IgD-negative memory B cell (primary cell): ENCODE measurements at regions not wholly inside any gene's neighbourhood (a gene's known extent, or its start where the extent isn't known, plus 50 kb on each side); places are given as distances from the start of the nearest gene placed in this dataset.
A peak's percentile ranks its signal among the peaks of the same experiment; 100 is the strongest.

Source experiments
- H3K27ac Mint-ChIP-seq, 3 donors: one replicate each; pipeline ENCODE4 v1.8.0; 2020 to 2022; ENCODE audit warnings: mild to moderate bottlenecking in 3 of 3, mixed read lengths in 3 of 3, moderate library complexity in 1 of 3
- H3K27me3 Mint-ChIP-seq: one replicate; pipeline ENCODE4 v1.8.0; 2021; ENCODE audit warnings: mixed read lengths
- H3K36me3 Mint-ChIP-seq: one replicate; pipeline ENCODE4 v1.8.0; 2020; ENCODE audit warnings: mild to moderate bottlenecking, mixed read lengths
- H3K4me1 Mint-ChIP-seq, 3 donors: one replicate each; pipeline ENCODE4 v1.8.0; 2020 to 2022; ENCODE audit warnings: mixed read lengths in 3 of 3, mild to moderate bottlenecking in 1 of 3
- H3K4me3 Mint-ChIP-seq, 4 donors: one replicate each; pipeline ENCODE4 v1.8.0; 2020 to 2022; ENCODE audit warnings: mild to moderate bottlenecking in 4 of 4, mixed read lengths in 4 of 4, moderate library complexity in 3 of 4
- H3K9me3 Mint-ChIP-seq, 3 donors: one replicate each; pipeline ENCODE4 v1.8.0; 2020 to 2021; ENCODE audit warnings: mixed read lengths in 3 of 3, mild to moderate bottlenecking in 1 of 3

DNA sequence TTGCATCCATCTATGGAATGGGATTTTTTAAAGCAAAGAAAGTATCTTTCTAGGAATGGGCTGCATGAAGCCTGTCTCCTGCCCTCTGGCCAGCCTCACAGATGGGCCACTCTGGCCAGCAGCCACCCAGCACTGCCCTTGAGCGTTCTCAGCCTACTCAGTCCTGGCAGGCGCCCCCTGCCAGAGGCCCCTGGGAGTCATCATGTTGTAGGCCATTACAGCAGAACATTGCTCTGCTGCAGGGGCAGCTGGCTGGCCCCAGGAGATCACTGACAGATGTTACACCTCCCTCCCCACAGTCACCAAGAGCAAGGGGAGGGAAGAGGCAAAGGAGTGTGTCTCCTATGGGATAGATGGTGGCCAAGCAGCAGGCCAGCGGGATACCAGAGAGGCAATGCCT lies 363.7 kb downstream of the NXPE2 start:
- peaks cover 5% of the 10 kb centered on the region for H3K27me3 Mint-ChIP-seq
- H3K4me3 Mint-ChIP-seq, result no peak overlapping the region
- no peaks in the 10 kb centered on the region for H3K36me3 Mint-ChIP-seq
- H3K27ac Mint-ChIP-seq, result no peak overlapping the region
- no peaks in the 10 kb centered on the region for H3K4me1 Mint-ChIP-seq
- peaks cover 0 to 3% (median 0%) of the 10 kb centered on the region in 3 donors for H3K9me3 Mint-ChIP-seq

DNA sequence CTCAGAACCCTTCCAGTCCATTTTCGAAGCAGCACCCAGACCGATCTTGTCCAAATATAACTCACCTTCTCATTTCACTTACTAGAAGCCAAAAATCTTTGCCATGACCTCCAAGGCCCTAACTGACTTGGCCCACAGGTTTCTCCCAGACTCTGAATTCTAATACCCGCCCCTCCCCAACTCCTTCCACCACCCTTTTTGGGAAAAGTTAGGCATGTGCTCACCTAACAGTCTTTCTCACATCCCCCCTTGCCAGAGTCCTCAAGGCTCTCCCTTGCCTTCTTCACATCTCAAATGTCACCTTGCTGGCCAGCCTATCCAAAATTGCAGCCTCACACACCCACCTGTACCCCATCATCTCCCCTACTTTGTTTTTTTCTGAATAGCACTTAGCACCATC lies 369.3 kb downstream of the NXPE2 start:
- H3K36me3 Mint-ChIP-seq, result no peaks in the 10 kb centered on the region
- no peaks in the 10 kb centered on the region for H3K4me1 Mint-ChIP-seq
- H3K27ac Mint-ChIP-seq, result no peak overlapping the region
- H3K4me3 Mint-ChIP-seq, result peak overlapping the region in 1 of 4 donors; percentile 39
- peaks cover 10% of the 10 kb centered on the region for H3K27me3 Mint-ChIP-seq
- peaks cover 0 to 2% (median 0%) of the 10 kb centered on the region in 3 donors for H3K9me3 Mint-ChIP-seq

DNA sequence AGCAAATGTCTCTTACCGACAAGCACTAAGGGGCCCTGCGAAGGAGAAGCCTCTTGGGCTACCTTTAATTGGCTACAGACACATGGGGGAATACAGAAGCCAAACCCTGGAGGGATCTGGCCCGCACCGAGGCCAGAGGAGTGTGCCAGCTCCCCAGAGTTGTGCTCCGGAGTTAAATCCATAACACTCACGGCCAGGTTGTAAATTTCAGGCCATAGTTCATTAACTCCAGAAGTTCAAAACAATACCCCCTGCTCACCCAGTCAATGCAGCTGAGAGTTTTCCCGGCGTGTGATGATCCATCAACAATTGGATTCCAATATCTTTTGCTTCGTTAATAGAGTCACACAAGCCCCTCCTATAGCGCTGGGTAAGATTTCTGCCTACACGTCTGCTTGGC lies 371.5 kb downstream of the NXPE2 start:
- peaks cover 6% of the 10 kb centered on the region for H3K27me3 Mint-ChIP-seq
- H3K4me1 Mint-ChIP-seq, result no peaks in the 10 kb centered on the region
- H3K36me3 Mint-ChIP-seq, result no peaks in the 10 kb centered on the region
- H3K9me3 Mint-ChIP-seq, result peaks cover 0 to 2% (median 0%) of the 10 kb centered on the region in 3 donors
- H3K4me3 Mint-ChIP-seq, result no peak overlapping the region
- H3K27ac Mint-ChIP-seq, result no peak overlapping the region

DNA sequence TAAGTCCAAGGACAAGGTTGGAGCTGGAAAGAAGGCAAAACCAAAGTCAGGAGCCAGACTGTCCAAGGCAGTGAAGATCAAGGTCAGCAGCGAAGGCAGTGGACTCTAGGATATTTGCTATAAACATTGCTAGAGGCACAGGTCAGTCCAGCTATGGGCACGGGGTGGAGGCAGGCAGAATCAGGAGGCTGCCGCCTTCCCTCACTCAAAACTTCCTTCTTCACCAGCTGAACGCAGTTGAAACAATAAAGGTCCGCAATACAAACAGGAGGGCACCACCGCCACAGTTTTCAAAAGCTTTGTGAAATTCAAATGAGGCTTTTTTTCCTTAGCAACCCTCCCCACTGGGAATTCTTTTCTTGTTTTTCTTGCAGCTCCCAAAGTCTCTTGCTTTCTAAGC lies 372.4 kb downstream of the NXPE2 start:
- peaks cover 6% of the 10 kb centered on the region for H3K27me3 Mint-ChIP-seq
- H3K36me3 Mint-ChIP-seq, result no peaks in the 10 kb centered on the region
- H3K9me3 Mint-ChIP-seq, result peaks cover 0 to 2% (median 0%) of the 10 kb centered on the region in 3 donors
- no peak overlapping the region for H3K4me3 Mint-ChIP-seq
- no peak overlapping the region for H3K27ac Mint-ChIP-seq
- H3K4me1 Mint-ChIP-seq, result no peaks in the 10 kb centered on the region

DNA sequence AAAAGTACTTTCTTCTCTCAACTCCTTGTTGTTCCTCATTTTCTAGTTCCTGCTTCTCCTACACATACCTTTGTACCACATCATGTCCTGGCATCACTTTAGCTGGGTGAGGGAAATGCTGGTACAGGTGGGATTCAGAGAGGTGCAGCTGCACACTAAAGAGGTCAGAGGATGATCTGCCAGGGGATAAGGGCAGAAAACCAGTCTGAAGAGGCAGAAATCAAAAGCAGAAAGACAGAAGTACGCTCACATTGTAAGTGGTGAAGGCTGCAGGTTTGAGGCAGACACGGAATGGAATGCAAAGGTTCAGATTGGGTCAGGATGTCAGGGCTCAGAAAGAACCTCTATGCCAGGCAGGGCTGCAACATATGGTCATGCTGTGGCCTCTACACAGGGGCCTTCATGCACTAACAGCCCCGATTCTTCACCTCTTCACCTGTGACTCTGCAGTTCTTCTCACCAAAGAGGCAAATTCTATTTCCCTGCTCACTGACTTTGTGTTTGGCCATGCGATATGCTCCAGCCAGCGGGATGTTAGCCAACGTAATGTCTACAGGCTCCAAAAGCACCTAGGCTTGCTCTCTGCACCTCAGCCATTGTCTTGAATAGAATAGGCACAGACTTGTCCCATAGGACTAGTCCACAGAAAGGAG lies 373.7 kb downstream of the NXPE2 start:
- H3K9me3 Mint-ChIP-seq, result peaks cover 7 to 10% (median 7%) of the 10 kb centered on the region in 3 donors
- no peaks in the 10 kb centered on the region for H3K36me3 Mint-ChIP-seq
- no peak overlapping the region for H3K27ac Mint-ChIP-seq
- H3K4me1 Mint-ChIP-seq, result no peaks in the 10 kb centered on the region
- peaks cover 6% of the 10 kb centered on the region for H3K27me3 Mint-ChIP-seq
- no peak overlapping the region for H3K4me3 Mint-ChIP-seq

DNA sequence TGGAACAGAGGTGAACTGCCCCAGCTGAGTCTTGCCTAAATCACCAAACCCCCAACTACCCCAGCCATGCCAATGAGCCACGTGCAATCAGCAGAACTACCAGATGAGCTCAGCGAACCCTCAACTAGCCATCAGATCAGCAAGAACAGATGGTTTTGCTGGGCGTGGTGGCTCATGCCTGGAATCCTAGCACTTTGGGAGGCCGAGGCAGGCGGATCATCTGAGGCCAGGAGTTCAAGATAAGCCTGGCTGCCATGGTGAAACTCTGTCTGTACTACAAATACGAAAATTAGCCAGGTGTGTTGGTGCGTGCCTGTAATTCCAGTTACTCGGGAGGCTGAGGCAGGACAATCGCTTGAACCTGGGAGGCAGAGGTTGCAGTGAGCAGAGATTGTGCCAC lies 374.3 kb downstream of the NXPE2 start:
- Mint-ChIP-seq H3K36me3 (no peaks in the 10 kb centered on the region), H3K27ac (no peak overlapping the region), H3K4me3 (no peak overlapping the region), H3K9me3 (peaks cover 7 to 11% (median 10%) of the 10 kb centered on the region in 3 donors), H3K27me3 (peaks cover 6% of the 10 kb centered on the region), H3K4me1 (no peaks in the 10 kb centered on the region)

DNA sequence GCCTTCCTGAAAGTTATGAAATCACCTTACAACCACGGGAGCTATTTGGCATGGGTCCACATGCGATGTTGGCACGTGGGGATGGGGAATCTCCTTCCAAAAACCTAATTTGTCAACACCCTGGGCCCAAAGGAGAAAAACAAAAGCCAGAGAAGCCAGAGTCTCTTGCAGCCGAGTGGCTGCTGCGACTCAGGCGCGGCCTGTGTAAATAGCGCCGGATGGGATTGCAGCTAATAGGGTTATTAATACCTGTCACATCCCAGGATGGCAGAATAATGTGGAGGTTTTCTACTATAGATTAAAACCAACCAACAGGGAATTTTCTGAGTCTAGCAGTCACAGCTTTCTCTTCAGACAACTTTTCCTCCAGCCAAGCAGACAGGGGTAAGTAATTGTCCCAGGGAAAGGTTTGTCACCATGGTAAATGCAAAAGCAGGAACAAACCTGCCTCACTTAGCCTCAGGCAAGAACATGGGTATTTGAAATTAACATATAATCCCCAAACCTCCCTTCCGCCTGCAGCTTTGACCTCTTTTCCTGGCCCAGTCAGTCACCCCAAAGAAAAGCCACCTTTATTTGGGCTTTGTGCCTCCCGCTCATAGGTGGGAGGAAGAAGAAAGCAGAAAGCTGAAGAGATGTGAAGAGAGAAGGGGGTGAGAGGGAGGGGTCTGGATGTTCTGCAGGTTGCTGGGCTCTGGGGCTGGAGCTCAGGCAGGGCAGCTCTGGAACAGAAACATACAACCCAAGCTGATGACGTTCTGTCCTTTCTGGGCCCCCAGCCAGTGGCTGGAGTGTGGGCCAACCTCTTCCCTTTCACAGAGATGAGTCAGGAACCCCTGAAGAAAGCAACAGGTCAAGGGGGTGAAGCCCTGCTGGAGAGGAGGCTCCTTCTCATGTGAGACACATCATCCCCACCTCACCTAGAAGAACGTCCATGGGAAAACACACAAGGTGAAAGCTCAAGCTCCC lies 376.5 kb downstream of the NXPE2 start:
- no peak overlapping the region for H3K27ac Mint-ChIP-seq
- H3K9me3 Mint-ChIP-seq, result peaks cover 7 to 11% (median 9%) of the 10 kb centered on the region in 3 donors
- no peaks in the 10 kb centered on the region for H3K36me3 Mint-ChIP-seq
- peaks cover 1% of the 10 kb centered on the region for H3K27me3 Mint-ChIP-seq
- H3K4me3 Mint-ChIP-seq, result no peak overlapping the region
- no peaks in the 10 kb centered on the region for H3K4me1 Mint-ChIP-seq

DNA sequence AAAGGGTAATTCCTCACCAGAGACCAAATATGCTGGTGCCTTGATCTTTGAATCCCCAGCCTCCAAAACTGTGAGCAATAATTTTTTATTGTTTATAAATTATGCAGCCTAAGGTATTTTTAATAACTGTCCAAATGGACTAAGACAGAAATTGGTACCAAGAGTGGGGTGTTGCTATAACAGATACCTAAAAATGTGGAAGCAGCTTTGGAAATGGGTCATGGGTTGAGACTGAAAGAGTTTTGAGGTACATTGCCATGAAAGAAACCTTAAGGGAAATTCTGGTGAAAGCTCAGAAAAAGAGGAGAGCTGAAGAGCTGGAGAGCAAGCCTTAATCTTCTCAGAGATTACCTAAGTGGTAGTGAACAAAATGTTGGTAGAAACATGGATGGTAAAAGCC lies 378.2 kb downstream of the NXPE2 start:
- Mint-ChIP-seq H3K36me3 (no peaks in the 10 kb centered on the region), H3K27ac (no peak overlapping the region), H3K9me3 (peaks cover 7 to 11% (median 9%) of the 10 kb centered on the region in 3 donors), H3K4me1 (no peaks in the 10 kb centered on the region), H3K4me3 (no peak overlapping the region), H3K27me3 (peaks cover 2% of the 10 kb centered on the region)

DNA sequence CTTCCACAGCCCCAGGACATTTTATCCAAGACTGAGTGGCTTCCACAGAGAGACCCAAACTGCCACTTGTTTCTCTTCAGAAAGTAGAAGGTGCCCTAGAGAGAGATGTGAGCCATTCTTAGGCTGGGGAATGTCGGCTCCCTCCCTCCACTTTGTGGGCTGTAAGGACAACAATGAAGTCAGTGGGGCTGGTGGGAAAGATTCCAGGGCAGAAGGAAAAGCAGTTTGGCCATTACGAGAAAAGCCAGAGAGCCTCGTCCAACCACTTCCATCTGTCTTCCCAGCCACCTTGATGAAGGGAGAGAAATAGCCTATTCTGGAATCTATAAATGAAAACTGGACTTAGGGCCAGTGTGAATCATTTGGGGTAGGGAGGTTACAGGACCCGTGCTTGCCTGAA lies 382.5 kb downstream of the NXPE2 start:
- no peak overlapping the region for H3K27ac Mint-ChIP-seq
- H3K4me3 Mint-ChIP-seq, result peak overlapping the region in 1 of 4 donors; percentile 30

DNA sequence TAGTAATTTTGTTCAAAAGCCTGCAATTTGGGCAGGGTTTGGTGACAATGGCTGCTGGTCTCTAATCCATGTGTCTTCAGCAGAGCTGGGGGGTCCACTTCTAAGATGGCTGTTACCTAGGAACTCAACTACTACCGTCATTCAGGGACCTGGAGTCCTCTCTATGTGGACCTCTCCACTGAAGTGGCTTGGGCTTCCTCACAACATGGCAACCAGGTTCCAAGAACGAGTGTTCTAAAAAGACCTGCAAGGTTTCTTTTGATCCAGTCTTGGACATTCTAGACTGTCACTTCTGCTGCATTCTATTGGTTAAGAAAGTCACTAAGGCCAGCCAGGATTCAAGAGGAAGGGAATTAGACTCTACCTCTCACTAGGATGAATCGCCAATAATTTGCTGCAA lies 387.0 kb downstream of the NXPE2 start:
- H3K4me3 Mint-ChIP-seq, result no peak overlapping the region
- H3K36me3 Mint-ChIP-seq, result no peaks in the 10 kb centered on the region
- peaks cover 0 to 3% (median 0%) of the 10 kb centered on the region in 3 donors for H3K9me3 Mint-ChIP-seq
- no peak overlapping the region for H3K27ac Mint-ChIP-seq
- H3K27me3 Mint-ChIP-seq, result peaks cover 3% of the 10 kb centered on the region
- H3K4me1 Mint-ChIP-seq, result no peaks in the 10 kb centered on the region

More for the DNA sequence above, 382.5 kb downstream of the NXPE2 start:
- H3K4me1 Mint-ChIP-seq, result no peaks in the 10 kb centered on the region
- no peaks in the 10 kb centered on the region for H3K36me3 Mint-ChIP-seq
- H3K27me3 Mint-ChIP-seq, result peaks cover 2% of the 10 kb centered on the region
- peaks cover 7 to 11% (median 9%) of the 10 kb centered on the region in 3 donors for H3K9me3 Mint-ChIP-seq

DNA sequence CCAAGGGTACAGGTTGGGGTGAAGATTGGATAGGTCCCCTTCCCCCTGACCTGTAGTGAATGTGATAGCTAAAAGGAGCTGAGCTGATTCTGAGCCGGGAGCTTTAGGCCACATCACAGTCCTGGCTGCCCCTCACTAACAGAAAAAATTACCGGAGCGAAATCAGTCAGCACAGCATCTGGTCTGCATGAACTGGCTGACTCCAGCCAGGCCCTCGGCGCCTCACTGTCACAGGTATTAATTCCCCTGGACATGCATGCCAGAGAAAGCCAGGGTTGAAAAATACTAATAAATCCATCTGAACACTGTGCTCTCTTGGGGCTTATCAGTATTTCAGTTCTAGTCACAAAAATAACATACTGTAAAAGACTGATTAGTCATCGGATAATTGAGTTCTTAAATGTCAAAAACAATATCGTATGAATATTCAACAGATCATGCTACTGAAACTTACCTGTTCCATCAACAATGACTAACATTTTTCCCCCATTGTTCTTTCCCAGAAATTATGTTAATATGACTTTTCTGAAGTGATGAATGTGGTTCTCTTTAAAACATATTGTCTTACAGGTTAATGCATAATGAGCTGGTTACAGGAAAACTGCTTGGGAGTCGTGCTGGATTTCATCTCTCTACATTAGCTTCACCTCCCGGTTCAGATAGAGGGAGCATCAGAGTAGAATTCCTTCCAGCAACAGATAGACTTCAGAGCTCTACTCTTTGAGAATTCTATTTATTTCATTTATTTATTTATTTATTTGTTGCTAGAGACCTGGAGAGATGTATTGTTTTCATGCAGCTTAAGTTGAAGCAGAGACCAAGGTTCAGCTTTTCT lies 387.7 kb downstream of the NXPE2 start:
- Mint-ChIP-seq H3K27me3 (peaks cover 1% of the 10 kb centered on the region), H3K36me3 (no peaks in the 10 kb centered on the region), H3K4me1 (no peaks in the 10 kb centered on the region), H3K4me3 (no peak overlapping the region), H3K27ac (no peak overlapping the region), H3K9me3 (peaks cover 0 to 3% (median 0%) of the 10 kb centered on the region in 3 donors)

DNA sequence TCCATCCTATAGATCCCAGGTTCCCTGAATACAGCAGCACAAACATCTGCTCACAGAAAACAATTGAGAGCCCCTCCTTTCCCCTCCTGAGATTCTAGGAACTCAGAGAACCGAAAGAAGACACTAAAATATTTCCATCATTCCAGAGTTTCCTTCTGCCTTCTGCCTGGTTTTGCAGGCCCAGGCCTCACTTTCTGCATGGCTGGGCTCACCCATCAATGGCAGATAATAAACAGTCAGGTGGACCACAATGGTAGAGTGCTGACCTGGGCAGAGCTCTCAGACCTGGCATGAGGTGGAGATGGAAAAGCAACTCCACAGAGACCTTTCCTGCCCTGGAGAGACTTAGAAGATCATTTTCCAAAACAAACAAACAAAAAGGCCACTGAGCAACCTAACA lies 389.1 kb downstream of the NXPE2 start:
- Mint-ChIP-seq H3K36me3 (no peaks in the 10 kb centered on the region), H3K4me1 (no peaks in the 10 kb centered on the region), H3K27me3 (peaks cover 1% of the 10 kb centered on the region), H3K9me3 (peaks cover 0 to 3% (median 0%) of the 10 kb centered on the region in 3 donors), H3K27ac (no peak overlapping the region), H3K4me3 (peak overlapping the region in 1 of 4 donors; percentile 63)

DNA sequence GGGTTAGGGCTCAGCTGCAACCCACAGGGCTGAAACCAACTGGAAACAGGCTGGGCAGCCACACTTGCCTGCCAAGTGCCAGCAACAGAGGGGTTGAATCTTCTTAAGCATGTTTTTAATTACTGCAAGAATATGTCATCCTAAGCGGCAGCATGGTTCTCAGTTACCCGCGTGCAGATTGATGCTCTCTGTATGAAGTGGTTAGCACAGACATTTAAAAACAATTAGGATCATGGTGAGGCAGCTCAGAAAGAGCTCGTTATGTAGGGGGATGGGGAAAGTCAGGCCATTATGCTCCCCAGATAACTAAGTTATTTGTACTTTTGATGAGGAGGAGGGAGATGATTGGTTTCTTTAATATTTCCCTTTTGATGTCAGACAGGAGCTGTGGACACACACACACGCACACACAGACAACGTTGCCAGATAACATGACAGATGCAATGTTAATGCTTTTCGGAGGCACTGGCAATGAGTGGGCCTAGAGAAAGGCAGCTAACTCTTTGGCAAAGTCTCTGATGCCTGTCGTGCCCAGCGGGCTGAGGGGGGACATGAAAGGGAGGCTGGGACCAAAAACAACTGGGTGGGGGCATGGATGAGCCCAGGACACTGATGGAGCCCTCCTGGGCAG lies 389.7 kb downstream of the NXPE2 start:
- Mint-ChIP-seq H3K27me3 (peaks cover 1% of the 10 kb centered on the region), H3K9me3 (peaks cover 0 to 3% (median 0%) of the 10 kb centered on the region in 3 donors), H3K4me3 (no peak overlapping the region), H3K36me3 (no peaks in the 10 kb centered on the region), H3K27ac (no peak overlapping the region), H3K4me1 (no peaks in the 10 kb centered on the region)

DNA sequence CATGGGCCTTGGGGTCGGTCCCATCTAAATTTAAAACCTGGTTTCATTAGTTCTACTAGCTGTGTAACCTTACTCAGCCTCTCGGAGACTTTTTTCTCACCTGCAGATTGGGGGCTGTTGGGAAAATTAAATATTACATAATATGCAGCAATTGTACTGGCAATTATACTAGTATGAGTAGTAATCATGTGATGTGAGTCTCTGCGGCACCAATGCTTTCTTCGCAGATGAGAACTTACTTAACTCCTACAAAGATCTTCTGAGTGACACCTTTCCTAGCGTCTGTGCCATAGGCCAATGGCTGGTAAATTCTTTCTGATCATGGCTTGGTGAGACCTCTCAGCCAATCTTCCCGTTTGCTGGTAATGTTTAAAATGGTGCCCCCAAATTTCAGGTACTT lies 391.3 kb downstream of the NXPE2 start:
- H3K36me3 Mint-ChIP-seq, result no peaks in the 10 kb centered on the region
- no peak overlapping the region for H3K4me3 Mint-ChIP-seq
- H3K9me3 Mint-ChIP-seq, result peaks cover 0 to 3% (median 0%) of the 10 kb centered on the region in 3 donors

More for the DNA sequence above, 391.3 kb downstream of the NXPE2 start:
- Mint-ChIP-seq H3K27me3 (peaks cover 1% of the 10 kb centered on the region), H3K27ac (no peak overlapping the region), H3K4me1 (no peaks in the 10 kb centered on the region)
